Effector memory CD4-positive, alpha-beta T cell (primary cell): ENCODE measurements at regions not wholly inside any gene's neighbourhood (a gene's known extent, or its start where the extent isn't known, plus 50 kb on each side); places are given as distances from the start of the nearest gene placed in this dataset.

Experiments used
- DNase-seq, 3 donors: peaks; one replicate each; pipeline ENCODE4 v3.0.0-alpha.2; 2020
- H3K27ac ChIP-seq: 2 replicates; pipeline ENCODE4 v1.7.0; 2013; ENCODE audit warnings: mild to moderate bottlenecking, low read length, moderate library complexity; ENCODE audit not compliant: insufficient read depth, poor library complexity, severe bottlenecking
- H3K27me3 ChIP-seq: replicated peaks from 2 replicates; pipeline ENCODE4 v1.7.0; 2013; ENCODE audit warnings: mild to moderate bottlenecking, low read length; ENCODE audit not compliant: insufficient read depth, control insufficient read depth, poor library complexity, severe bottlenecking
- H3K36me3 ChIP-seq: 2 replicates; pipeline ENCODE4 v1.7.0; 2013; ENCODE audit warnings: mild to moderate bottlenecking, low read length, moderate library complexity; ENCODE audit not compliant: control insufficient read depth, insufficient read depth
- H3K4me1 ChIP-seq: 2 replicates; pipeline ENCODE4 v1.7.0; 2013; ENCODE audit warnings: low read length, mild to moderate bottlenecking; ENCODE audit not compliant: control insufficient read depth, insufficient read depth, poor library complexity, severe bottlenecking
- H3K4me3 ChIP-seq: 2 replicates; pipeline ENCODE4 v1.7.0; 2013; ENCODE audit warnings: low read length, low read depth, mild to moderate bottlenecking; ENCODE audit not compliant: insufficient read depth, poor library complexity, severe bottlenecking
- H3K9me3 ChIP-seq: 2 replicates; pipeline ENCODE4 v1.7.0; 2013; ENCODE audit warnings: mild to moderate bottlenecking, low read length, moderate library complexity; ENCODE audit not compliant: control insufficient read depth

- no peaks in the 10 kb centered on the region for H3K27me3 ChIP-seq
- H3K9me3 ChIP-seq, result no peaks in the 10 kb centered on the region
- H3K4me3 ChIP-seq, result no peak overlapping the region
- no peak overlapping the region for H3K27ac ChIP-seq
- DNase-seq, result no peak
- no peaks in the 10 kb centered on the region for H3K4me1 ChIP-seq
- no peaks in the 10 kb centered on the region for H3K36me3 ChIP-seq
Observed at GRCh38 chr5:14004598-14005394, 60.3 kb upstream of the DNAH5 start.

GRCh38 chr5:14003936-14004335, 59.4 kb upstream of the DNAH5 start:
- Histone ChIP-seq H3K27me3 (no peaks in the 10 kb centered on the region), H3K9me3 (no peaks in the 10 kb centered on the region), H3K4me1 (no peaks in the 10 kb centered on the region), H3K36me3 (no peaks in the 10 kb centered on the region), H3K4me3 (no peak overlapping the region), H3K27ac (no peak overlapping the region)
- DNase-seq, result no peak

- Histone ChIP-seq H3K27ac (no peak overlapping the region), H3K9me3 (no peaks in the 10 kb centered on the region), H3K4me1 (no peaks in the 10 kb centered on the region), H3K27me3 (no peaks in the 10 kb centered on the region), H3K4me3 (no peak overlapping the region), H3K36me3 (no peaks in the 10 kb centered on the region)
- no peak for DNase-seq
Observed at GRCh38 chr5:14003513-14003912, 59.0 kb upstream of the DNAH5 start.

- H3K27ac ChIP-seq, result no peak overlapping the region
- H3K27me3 ChIP-seq, result no peaks in the 10 kb centered on the region
- DNase-seq, result no peak
- no peaks in the 10 kb centered on the region for H3K9me3 ChIP-seq
- H3K4me1 ChIP-seq, result no peaks in the 10 kb centered on the region
- H3K36me3 ChIP-seq, result no peaks in the 10 kb centered on the region
- H3K4me3 ChIP-seq, result no peak overlapping the region
Observed at GRCh38 chr5:13998254-13998653, 53.8 kb upstream of the DNAH5 start.

- Histone ChIP-seq H3K27me3 (no peaks in the 10 kb centered on the region), H3K4me3 (no peak overlapping the region), H3K4me1 (no peaks in the 10 kb centered on the region), H3K27ac (no peak overlapping the region), H3K36me3 (no peaks in the 10 kb centered on the region), H3K9me3 (no peaks in the 10 kb centered on the region)
- DNase-seq, result no peak
Observed at GRCh38 chr5:13997514-13997913, 53.0 kb upstream of the DNAH5 start.

GRCh38 chr5:13994621-13995253, 50.2 kb upstream of the DNAH5 start:
- DNase-seq, result no peak
- Histone ChIP-seq H3K4me1 (no peaks in the 10 kb centered on the region), H3K4me3 (no peak overlapping the region), H3K9me3 (no peaks in the 10 kb centered on the region), H3K27ac (no peak overlapping the region), H3K36me3 (no peaks in the 10 kb centered on the region), H3K27me3 (no peaks in the 10 kb centered on the region)
